Mesothelial cell of epicardium (in vitro differentiated cells): ENCODE measurements at regions not wholly inside any gene's neighbourhood (a gene's known extent, or its start where the extent isn't known, plus 50 kb on each side); places are given as distances from the start of the nearest gene placed in this dataset.
"Not testable (repeated sequence)": the region's sequence is repeated elsewhere in the genome, so short reads cannot be mapped to it uniquely, and the experiment has no call there.

Experiments used
- DNase-seq, 2 experiments: peaks; one replicate each; pipeline ENCODE4 v3.0.0; 2021; ENCODE audit warnings: low spot score in 2 of 2; ENCODE audit not compliant: unreplicated experiment in 2 of 2
- H3K27ac Mint-ChIP-seq: 2 replicates; pipeline ENCODE4 v1.8.0; 2021; ENCODE audit warnings: mixed read lengths
- H3K27me3 Mint-ChIP-seq: 2 replicates; pipeline ENCODE4 v1.8.0; 2021; ENCODE audit warnings: low read depth, mixed read lengths
- H3K36me3 Mint-ChIP-seq: 2 replicates; pipeline ENCODE4 v1.8.0; 2021; ENCODE audit warnings: mixed read lengths
- H3K4me1 Mint-ChIP-seq: 2 replicates; pipeline ENCODE4 v1.8.0; 2021; ENCODE audit warnings: mixed read lengths
- H3K4me3 Mint-ChIP-seq: 2 replicates; pipeline ENCODE4 v1.8.0; 2021; ENCODE audit warnings: mild to moderate bottlenecking, moderate library complexity, mixed read lengths
- H3K9me3 Mint-ChIP-seq: 2 replicates; pipeline ENCODE4 v1.8.0; 2021; ENCODE audit warnings: mixed read lengths
- CTCF ChIP-seq: fragments of 200-600 bp; sonication (generic); IDR thresholded peaks from one replicate; pipeline ENCODE4 v1.5.0; 2021; ENCODE audit warnings: antibody characterized with exemption; ENCODE audit not compliant: unreplicated experiment

GRCh38 chr13:33405371-33405770, 119.8 kb upstream of the STARD13 start:
- Mint-ChIP-seq H3K36me3 (no peaks in the 10 kb centered on the region), H3K9me3 (peaks cover 4% of the 10 kb centered on the region), H3K27ac (no peak overlapping the region), H3K4me3 (no peak overlapping the region), H3K4me1 (peaks cover 13% of the 10 kb centered on the region), H3K27me3 (no peaks in the 10 kb centered on the region)
- no peak for TF ChIP-seq CTCF
- DNase-seq, result no peak

- no peak for DNase-seq
- peaks cover 7% of the 10 kb centered on the region for H3K4me1 Mint-ChIP-seq
- no peak overlapping the region for H3K27ac Mint-ChIP-seq
These were observed 124.3 kb upstream of the STARD13 start for GRCh38 chr13:33409673-33410510.

GRCh38 chr13:33410619-33411018, 125.1 kb upstream of the STARD13 start:
- no peak overlapping the region for H3K4me3 Mint-ChIP-seq
- no peak overlapping the region for H3K27ac Mint-ChIP-seq
- H3K27me3 Mint-ChIP-seq, result no peaks in the 10 kb centered on the region
- peaks cover 10% of the 10 kb centered on the region for H3K4me1 Mint-ChIP-seq
- DNase-seq, result no peak
- H3K36me3 Mint-ChIP-seq, result no peaks in the 10 kb centered on the region
- H3K9me3 Mint-ChIP-seq, result no peaks in the 10 kb centered on the region
- TF ChIP-seq CTCF, result no peak

More at GRCh38 chr13:33409673-33410510, 124.3 kb upstream of the STARD13 start:
- Mint-ChIP-seq H3K9me3 (no peaks in the 10 kb centered on the region), H3K36me3 (no peaks in the 10 kb centered on the region), H3K27me3 (no peaks in the 10 kb centered on the region), H3K4me3 (no peak overlapping the region)
- TF ChIP-seq CTCF, result no peak

- H3K27me3 Mint-ChIP-seq, result no peaks in the 10 kb centered on the region
These were observed 125.8 kb upstream of the STARD13 start for GRCh38 chr13:33411312-33411711.

GRCh38 chr13:33415822-33416221, 130.3 kb upstream of the STARD13 start:
- no peak for DNase-seq
- Mint-ChIP-seq H3K4me1 (peaks cover 9% of the 10 kb centered on the region), H3K27me3 (no peaks in the 10 kb centered on the region), H3K36me3 (no peaks in the 10 kb centered on the region), H3K9me3 (peaks cover 12% of the 10 kb centered on the region), H3K4me3 (no peak overlapping the region), H3K27ac (no peak overlapping the region)
- no peak for TF ChIP-seq CTCF

More at GRCh38 chr13:33411312-33411711, 125.8 kb upstream of the STARD13 start:
- Mint-ChIP-seq H3K27ac (no peak overlapping the region), H3K4me1 (peaks cover 16% of the 10 kb centered on the region), H3K36me3 (no peaks in the 10 kb centered on the region), H3K9me3 (no peaks in the 10 kb centered on the region), H3K4me3 (no peak overlapping the region)
- TF ChIP-seq CTCF, result no peak
- DNase-seq, result no peak

GRCh38 chr13:33418224-33418953, 132.8 kb upstream of the STARD13 start:
- H3K27me3 Mint-ChIP-seq, DNase-seq, H3K27ac Mint-ChIP-seq, H3K4me1 Mint-ChIP-seq, H3K36me3 Mint-ChIP-seq, H3K4me3 Mint-ChIP-seq: not testable (repeated sequence)
- peaks cover 18% of the 10 kb centered on the region for H3K9me3 Mint-ChIP-seq

GRCh38 chr13:33420117-33420516, 134.6 kb upstream of the STARD13 start:
- not testable (repeated sequence) for H3K27ac Mint-ChIP-seq, H3K27me3 Mint-ChIP-seq, H3K4me1 Mint-ChIP-seq

More at GRCh38 chr13:33420117-33420516, 134.6 kb upstream of the STARD13 start:
- DNase-seq, H3K4me3 Mint-ChIP-seq, H3K36me3 Mint-ChIP-seq: not testable (repeated sequence)
- peaks cover 18% of the 10 kb centered on the region for H3K9me3 Mint-ChIP-seq
